22Rv1 (cell line): ENCODE measurements at regions not wholly inside any gene's neighbourhood (a gene's known extent, or its start where the extent isn't known, plus 50 kb on each side); places are given as distances from the start of the nearest gene placed in this dataset.

ENCODE experiments used
- CTCF ChIP-seq: fragments of 450-650 bp; IDR thresholded peaks from 2 replicates; pipeline ENCODE4 v1.5.1; 2017; ENCODE audit warnings: mild to moderate bottlenecking
- ZFX ChIP-seq: fragments of 450-650 bp; IDR thresholded peaks from 2 replicates; pipeline ENCODE4 v1.6.1; 2017; ENCODE audit warnings: antibody characterized with exemption, borderline replicate concordance

- TF ChIP-seq CTCF = no peak
- no peak for TF ChIP-seq ZFX
Observed at GRCh38 chr4:108328383-108328732, 159.6 kb upstream of the LEF1 start.
